Stomach (tissue), 6 donors: ENCODE measurements at regions not wholly inside any gene's neighbourhood (a gene's known extent, or its start where the extent isn't known, plus 50 kb on each side); places are given as distances from the start of the nearest gene placed in this dataset.

Experiments
- DNase-seq, 2 donors: peaks; one replicate each; pipeline versions ENCODE4 v3.0.0 to v3.0.0-alpha.2; 2013 to 2019
- H3K27ac ChIP-seq, 5 donors: fragments of 200-600 bp in 4 of 5; sonication (generic) in 4 of 5; one replicate each; pipeline ENCODE4 v1.5.1; 2013 to 2019; ENCODE audit warnings: mild to moderate bottlenecking in 1 of 5, moderate library complexity in 1 of 5
- H3K27me3 ChIP-seq, 3 donors: fragments of 200-600 bp; sonication (generic); one replicate each; pipeline ENCODE4 v1.5.1; 2017 to 2019; ENCODE audit warnings: mixed run types in 1 of 3
- H3K36me3 ChIP-seq, 4 donors: fragments of 200-600 bp; sonication (generic); 1 replicate in 3 of 4; 2 replicates in 1 of 4; pipeline ENCODE4 v1.5.1; 2016 to 2019
- H3K4me1 ChIP-seq, 4 donors: fragments of 200-600 bp; sonication (generic); one replicate each; pipeline ENCODE4 v1.5.1; 2016 to 2019
- H3K4me3 ChIP-seq, 4 donors: fragments of 200-600 bp; sonication (generic) in 3 of 4; one replicate each; pipeline ENCODE4 v1.5.1; 2016 to 2019; ENCODE audit warnings: mild to moderate bottlenecking in 1 of 4
- H3K9me3 ChIP-seq, 4 donors: fragments of 200-600 bp; sonication (generic); one replicate each; pipeline ENCODE4 v1.5.1; 2016 to 2019
- EP300 ChIP-seq: sonication (generic); formaldehyde crosslinking; IDR thresholded peaks from one replicate; pipeline ENCODE4 v1.6.1; 2017; ENCODE audit warnings: antibody characterized with exemption
- POLR2A ChIP-seq, 4 donors: fragments of 450-650 bp; IDR thresholded peaks; one replicate each; pipeline ENCODE4 v1.6.1; 2016; ENCODE audit warnings: antibody characterized with exemption in 4 of 4, control low read depth in 2 of 4, mild to moderate bottlenecking in 1 of 4, moderate library complexity in 1 of 4
- POLR2AphosphoS5 ChIP-seq, 3 donors: sonication (generic); formaldehyde crosslinking; IDR thresholded peaks; one replicate each; pipeline ENCODE4 v1.6.1; 2016; ENCODE audit warnings: antibody characterized with exemption in 3 of 3
- intact Hi-C: fragments of 100-400 bp; cut with DNase I; formaldehyde crosslinking; loops from one replicate; pipeline ENCODE4 v1.15.1; 2023; ENCODE audit warnings: low total_unique reads
- TF ChIP-seq, protein P1 (sequence below), 7 experiments: fragments of 450-650 bp in 4 of 7; fragments of 200-600 bp in 3 of 7; sonication (generic) in 3 of 7; IDR thresholded peaks; one replicate each; pipeline ENCODE4 v1.5.1; 2016 to 2019; ENCODE audit warnings: antibody characterized with exemption in 7 of 7, control low read depth in 2 of 7, mild to moderate bottlenecking in 1 of 7
- donor health status: Bipolar disorder and iron deficiency.

DNA sequence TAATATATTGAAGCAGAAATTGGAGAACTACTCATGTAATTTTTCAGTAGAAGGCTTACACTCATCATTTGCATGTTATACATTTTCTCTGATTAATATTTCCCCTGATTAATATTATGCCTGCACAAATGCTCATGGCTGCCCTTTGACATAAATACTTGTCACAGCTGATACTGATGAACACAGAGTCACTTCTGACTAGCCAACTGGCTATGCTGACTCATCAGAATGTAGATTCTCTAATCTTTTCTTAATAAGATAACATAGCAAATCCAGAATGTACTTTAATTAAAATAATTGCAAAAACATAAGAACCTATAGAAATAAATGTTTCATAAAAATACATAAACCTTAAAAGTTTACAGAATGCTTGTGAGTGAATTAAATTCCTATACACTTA lies 52.4 kb upstream of the C4orf54 start:
- DNase-seq = no peak
- no peaks in the 10 kb centered on the region for H3K27me3 ChIP-seq
- no peaks in the 10 kb centered on the region for H3K36me3 ChIP-seq
- intact Hi-C loops = no loop called here
- no peak overlapping the region for H3K4me3 ChIP-seq
- H3K9me3 ChIP-seq = no peaks in the 10 kb centered on the region
- H3K27ac ChIP-seq = no peak overlapping the region
- H3K4me1 ChIP-seq = no peaks in the 10 kb centered on the region
- TF ChIP-seq, protein P1, sequence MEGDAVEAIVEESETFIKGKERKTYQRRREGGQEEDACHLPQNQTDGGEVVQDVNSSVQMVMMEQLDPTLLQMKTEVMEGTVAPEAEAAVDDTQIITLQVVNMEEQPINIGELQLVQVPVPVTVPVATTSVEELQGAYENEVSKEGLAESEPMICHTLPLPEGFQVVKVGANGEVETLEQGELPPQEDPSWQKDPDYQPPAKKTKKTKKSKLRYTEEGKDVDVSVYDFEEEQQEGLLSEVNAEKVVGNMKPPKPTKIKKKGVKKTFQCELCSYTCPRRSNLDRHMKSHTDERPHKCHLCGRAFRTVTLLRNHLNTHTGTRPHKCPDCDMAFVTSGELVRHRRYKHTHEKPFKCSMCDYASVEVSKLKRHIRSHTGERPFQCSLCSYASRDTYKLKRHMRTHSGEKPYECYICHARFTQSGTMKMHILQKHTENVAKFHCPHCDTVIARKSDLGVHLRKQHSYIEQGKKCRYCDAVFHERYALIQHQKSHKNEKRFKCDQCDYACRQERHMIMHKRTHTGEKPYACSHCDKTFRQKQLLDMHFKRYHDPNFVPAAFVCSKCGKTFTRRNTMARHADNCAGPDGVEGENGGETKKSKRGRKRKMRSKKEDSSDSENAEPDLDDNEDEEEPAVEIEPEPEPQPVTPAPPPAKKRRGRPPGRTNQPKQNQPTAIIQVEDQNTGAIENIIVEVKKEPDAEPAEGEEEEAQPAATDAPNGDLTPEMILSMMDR (IDR thresholded peaks at IDR 0.05) = no peak
- TF ChIP-seq POLR2A (IDR thresholded peaks at IDR 0.05) (no peak), EP300 (no peak), POLR2AphosphoS5 (IDR thresholded peaks at IDR 0.05) (no peak)

DNA sequence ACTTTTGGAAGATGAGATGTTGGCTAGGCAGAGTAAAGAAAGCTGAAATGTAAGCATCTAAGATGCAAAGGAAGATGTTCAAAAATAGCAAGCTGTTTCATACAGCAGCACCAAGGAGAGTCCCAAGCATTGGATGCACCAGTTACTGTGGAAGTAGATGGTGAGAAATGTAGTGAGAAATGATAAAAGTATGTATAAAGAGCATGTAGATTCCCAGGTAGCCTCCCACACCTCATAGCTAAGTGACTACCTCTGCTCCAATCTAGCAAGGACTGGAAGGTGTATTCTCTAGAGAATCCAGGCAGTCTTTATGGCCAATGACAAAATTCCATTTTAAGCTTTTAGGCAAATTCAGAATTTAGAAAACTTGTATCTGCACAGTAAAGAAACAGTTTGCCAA lies 50.9 kb upstream of the C4orf54 start:
- Histone ChIP-seq H3K9me3 (no peaks in the 10 kb centered on the region), H3K36me3 (no peaks in the 10 kb centered on the region), H3K4me1 (no peaks in the 10 kb centered on the region), H3K4me3 (no peak overlapping the region), H3K27me3 (no peaks in the 10 kb centered on the region), H3K27ac (no peak overlapping the region)
- no peak for DNase-seq
- intact Hi-C loops = no loop called here
- TF ChIP-seq EP300 (no peak), POLR2AphosphoS5 (IDR thresholded peaks at IDR 0.05) (no peak), POLR2A (IDR thresholded peaks at IDR 0.05) (no peak)
- TF ChIP-seq, protein P1 (IDR thresholded peaks at IDR 0.05) = no peak
